NCI-H526 treated with DMSO at 0.1 percent for 48 hours (cell line): ENCODE measurements at regions not wholly inside any gene's neighbourhood (a gene's known extent, or its start where the extent isn't known, plus 50 kb on each side); places are given as distances from the start of the nearest gene placed in this dataset.
A peak's percentile ranks its signal among the peaks of the same experiment; 100 is the strongest.
"Not testable (repeated sequence)": the region's sequence is repeated elsewhere in the genome, so short reads cannot be mapped to it uniquely, and the experiment has no call there.

Experiments used
- DNase-seq: peaks from one replicate; lab custom pipeline; 2025; lab: John Stamatoyannopoulos, UW

GRCh38 chr2:122011493-122012270 lies 256.2 kb downstream of the TSN start:
- DNase-seq = no peak

- no peak for DNase-seq
These were observed 263.3 kb downstream of the TSN start for GRCh38 chr2:122018736-122019135.

DNA sequence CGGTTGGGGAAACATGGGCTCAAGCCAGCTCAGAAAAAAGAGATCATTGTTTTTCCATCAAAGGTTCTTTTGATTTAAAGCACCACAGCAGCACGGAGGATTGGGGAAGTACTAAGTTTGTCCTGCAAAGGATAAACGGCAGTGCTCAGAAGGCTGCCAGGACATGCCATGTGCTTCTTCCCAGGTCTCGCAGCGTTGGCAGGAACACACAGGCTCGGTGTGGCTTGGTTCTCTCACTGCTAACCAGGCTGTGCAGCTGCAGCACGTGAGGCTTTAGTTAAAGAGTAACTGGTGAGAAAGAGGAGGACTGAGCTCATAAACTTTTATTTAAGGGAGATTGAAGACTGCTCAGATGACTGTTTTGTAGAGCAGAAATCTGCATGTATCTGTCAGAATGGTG lies 264.3 kb downstream of the TSN start:
- DNase-seq = no peak

- no peak for DNase-seq
These were observed 264.9 kb downstream of the TSN start for GRCh38 chr2:122020377-122020776.

DNA sequence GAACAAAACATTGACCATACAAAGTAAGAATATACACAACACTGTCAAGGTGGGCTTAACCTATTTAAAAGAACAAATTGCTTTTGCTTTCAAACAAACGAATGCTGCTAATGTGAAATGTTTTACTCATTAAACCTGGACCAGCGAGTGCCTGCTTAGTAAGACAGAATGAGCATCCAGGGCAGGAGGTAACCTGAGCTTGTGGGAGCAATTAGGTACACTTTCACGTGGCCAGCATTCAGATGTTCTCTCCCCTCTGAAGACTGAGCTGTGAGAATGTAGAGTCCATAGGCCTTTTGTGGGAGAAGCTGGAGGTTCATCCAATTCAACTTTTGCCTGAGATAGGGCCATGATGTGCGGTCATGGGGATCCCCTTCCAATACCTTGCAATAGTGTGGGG lies 266.5 kb downstream of the TSN start:
- no peak for DNase-seq

DNA sequence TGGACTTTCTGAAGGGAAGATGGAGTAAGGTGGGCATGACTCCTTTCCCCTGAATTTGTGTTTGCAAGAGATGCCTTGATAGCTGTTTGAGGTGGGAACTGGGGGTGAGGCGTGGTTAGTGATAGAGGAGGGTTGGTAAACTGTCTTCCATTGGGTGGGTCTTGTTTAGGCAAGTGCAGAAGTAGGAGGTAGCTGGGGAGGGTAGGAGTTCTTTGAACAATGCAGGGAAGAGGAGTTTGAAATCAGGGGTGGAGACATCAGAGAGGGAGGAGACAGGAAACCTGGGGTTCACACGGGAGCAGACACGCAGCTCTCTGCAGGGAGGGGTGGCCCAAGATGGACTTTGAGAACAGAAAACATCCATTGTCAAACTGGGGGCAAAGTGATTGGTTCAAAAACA lies 267.1 kb downstream of the TSN start:
- DNase-seq = no peak

GRCh38 chr2:122023059-122023864 lies 267.8 kb downstream of the TSN start:
- no peak for DNase-seq

GRCh38 chr2:122027510-122028217 lies 272.2 kb downstream of the TSN start:
- DNase-seq = no peak

- no peak for DNase-seq
These were observed 273.1 kb downstream of the TSN start for GRCh38 chr2:122028371-122029100.

DNA sequence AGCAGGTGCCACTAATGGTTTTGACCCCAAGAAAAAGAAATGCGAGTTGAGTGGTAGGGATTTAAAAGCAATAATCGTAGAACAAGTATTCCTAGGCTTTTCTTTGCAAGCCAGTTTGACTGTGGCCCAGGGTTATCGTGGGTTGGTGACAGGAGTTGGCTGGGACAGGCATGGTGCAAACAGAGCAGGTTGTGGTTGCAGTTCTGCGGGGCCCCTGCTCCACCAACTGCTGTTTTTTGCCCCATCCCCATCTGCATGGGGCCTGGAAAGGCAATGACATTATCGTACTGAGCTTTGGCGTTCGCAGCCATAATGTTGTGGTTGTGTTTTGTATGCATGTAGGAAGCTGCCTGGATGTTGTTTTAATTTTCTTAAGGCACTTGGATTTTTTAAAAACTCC lies 274.0 kb downstream of the TSN start:
- no peak for DNase-seq

- DNase-seq = no peak
These were observed 274.5 kb downstream of the TSN start for GRCh38 chr2:122029945-122030344.

GRCh38 chr2:122031544-122032263 lies 276.3 kb downstream of the TSN start:
- peak; percentile 34 for DNase-seq

- no peak for DNase-seq
These were observed 276.8 kb downstream of the TSN start for GRCh38 chr2:122032264-122032645.

DNA sequence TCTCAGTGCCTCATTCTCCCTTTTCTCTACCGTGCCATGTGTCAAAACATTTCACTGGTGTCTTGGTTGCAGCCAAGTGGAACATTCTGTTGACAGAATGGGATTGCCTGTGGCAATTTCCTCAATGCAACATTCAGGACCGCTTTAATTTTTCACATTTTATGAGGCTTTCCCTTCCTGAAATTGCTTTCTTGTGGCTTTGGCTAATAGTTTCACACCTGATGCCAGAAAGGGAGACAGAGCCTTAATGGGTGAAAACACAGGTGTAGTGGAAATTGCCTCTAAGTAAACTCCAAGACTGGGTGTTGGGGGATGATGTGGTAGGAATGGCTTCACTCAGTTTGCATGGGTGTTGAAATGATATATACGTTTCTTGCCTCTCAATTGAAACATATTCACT lies 278.3 kb downstream of the TSN start:
- no peak for DNase-seq

DNA sequence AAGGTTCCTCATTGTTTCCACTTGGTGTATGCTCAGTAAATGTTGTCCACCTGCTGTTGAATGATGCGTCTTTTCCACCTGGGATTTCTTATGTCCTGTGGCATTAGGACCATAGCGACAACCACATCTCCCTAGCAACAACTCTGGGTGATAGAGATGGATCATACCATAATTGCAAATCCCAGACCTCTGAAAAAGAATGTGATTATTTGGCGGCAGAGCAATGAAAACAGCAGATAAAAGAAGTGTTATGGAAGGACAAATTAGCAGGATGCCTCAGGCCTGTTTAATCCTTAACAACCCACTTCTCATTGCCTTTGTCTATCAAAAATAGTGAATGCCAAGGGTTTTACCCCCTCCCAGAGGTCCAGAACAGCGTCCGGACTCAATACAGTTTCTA lies 278.9 kb downstream of the TSN start:
- no peak for DNase-seq

- DNase-seq = no peak
These were observed 279.3 kb downstream of the TSN start for GRCh38 chr2:122034777-122035176.

DNA sequence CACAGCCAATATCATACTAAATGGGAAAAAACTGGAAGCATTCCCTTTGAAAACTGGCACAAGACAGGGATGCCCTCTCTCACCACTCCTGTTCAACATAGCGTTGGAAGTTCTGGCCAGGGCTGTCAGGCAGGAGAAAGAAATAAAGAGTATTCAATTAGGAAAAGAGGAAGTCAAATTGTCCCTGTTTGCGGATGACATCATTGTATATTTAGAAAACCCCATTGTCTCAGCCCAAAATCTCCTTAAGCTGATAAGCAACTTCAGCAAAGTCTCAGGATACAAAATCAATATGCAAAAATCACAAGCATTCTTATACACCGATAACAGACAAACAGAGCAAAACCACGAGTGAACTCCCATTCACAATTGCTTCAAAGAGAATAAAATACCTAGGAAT lies 283.4 kb downstream of the TSN start:
- DNase-seq = not testable (repeated sequence)

DNA sequence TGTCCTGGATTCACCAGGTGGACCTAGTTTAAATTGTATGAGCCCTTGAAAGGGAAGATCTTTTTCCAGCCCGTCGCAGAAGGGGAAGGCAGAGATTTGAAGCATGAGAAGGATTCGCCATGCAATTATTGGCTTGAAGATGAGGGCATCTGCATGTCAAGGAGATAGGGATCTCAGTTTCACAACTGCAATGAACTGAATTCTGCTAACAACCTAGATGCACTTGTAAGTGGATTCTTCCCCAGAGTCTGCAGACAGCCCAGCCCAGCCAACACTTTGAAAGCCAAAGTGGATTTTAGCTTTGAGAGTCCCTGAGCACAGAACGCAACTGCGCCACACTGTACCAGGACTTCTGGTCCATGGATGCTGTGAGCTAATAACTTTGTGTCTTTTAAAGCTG lies 286.0 kb downstream of the TSN start:
- no peak for DNase-seq

DNA sequence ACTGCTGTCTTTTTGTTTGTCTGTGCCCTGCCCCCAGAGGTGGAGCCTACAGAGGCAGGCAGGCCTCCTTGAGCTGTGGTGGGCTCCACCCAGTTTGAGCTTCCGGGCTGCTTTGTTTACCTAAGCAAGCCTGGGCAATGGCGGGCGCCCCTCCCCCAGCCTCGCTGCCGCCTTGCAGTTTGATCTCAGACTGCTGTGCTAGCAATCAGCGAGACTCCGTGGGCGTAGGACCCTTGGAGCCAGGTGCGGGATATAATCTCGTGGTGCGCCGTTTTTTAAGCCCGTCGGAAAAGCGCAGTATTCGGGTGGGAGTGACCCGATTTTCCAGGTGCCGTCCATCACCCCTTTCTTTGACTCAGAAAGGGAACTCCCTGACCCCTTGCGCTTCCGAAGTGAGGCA lies 296.2 kb downstream of the TSN start:
- not testable (repeated sequence) for DNase-seq

DNA sequence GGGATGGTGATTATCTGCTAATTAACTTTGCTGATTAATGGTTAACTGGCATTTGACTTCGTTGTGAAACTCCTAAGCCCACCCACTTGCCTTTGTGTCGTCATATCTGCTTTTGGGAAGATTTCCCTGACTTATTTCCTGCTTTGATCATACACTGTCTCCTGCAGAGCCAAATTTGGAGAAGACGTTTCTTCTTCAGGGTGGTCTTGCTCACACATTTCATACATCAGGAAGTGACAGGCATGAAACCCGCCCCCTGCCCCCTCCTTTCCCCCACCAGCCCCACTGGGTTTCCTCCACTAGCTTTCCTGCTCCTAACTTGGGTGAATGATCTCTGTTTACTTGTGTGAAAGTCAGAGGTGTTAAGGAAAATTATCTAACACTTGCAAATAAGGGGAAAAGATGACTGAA lies 300.1 kb downstream of the TSN start:
- no peak for DNase-seq

- no peak for DNase-seq
These were observed 301.4 kb downstream of the TSN start for GRCh38 chr2:122056853-122057252.

DNA sequence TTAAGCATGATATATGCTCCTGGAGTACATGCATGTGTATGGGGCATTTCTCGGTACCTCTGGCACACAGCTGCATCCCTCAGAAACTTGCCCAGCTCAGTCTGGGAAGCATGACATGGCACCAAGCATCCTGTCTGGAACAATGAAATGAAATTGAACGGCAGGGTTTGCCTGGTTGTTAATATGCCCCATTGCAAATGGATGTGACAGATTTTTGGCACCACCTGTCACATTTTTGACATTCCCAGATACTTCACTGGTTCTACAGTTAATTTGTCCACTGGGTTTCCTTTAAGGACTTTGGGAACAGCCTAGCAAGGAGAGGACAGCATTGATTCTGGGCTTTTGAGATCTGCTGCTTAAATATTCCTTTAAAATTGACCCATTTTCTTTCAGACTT lies 305.8 kb downstream of the TSN start:
- DNase-seq = no peak
